AG04449 (cell line): ENCODE measurements at regions not wholly inside any gene's neighbourhood (a gene's known extent, or its start where the extent isn't known, plus 50 kb on each side); places are given as distances from the start of the nearest gene placed in this dataset.
"Not testable (repeated sequence)": the region's sequence is repeated elsewhere in the genome, so short reads cannot be mapped to it uniquely, and the experiment has no call there.

Experiments
- CTCF ChIA-PET: fragments of 350-600 bp; formaldehyde crosslinking; extraction: SDS; loops from one replicate; lab custom pipeline; 2021; ENCODE audit warnings: antibody characterized with exemption; lab: Yijun Ruan, JAX
- POLR2A ChIA-PET: fragments of 400-600, 350-600 bp; formaldehyde crosslinking; extraction: SDS; loops from one replicate; lab custom pipeline; 2020; ENCODE audit warnings: antibody characterized with exemption, inconsistent platforms; lab: Yijun Ruan, JAX
- DNase-seq: peaks from one replicate; pipeline ENCODE4 v3.0.0-alpha.2; 2010; ENCODE audit warnings: low read depth, low spot score
- H3K4me3 ChIP-seq: 2 replicates; pipeline ENCODE4 v1.5.1; 2011; ENCODE audit warnings: low read depth, mild to moderate bottlenecking, control low read depth, low read length
- TF ChIP-seq, protein P1 (sequence below): IDR thresholded peaks from one replicate; pipeline ENCODE4 v1.5.1; 2011; ENCODE audit warnings: mild to moderate bottlenecking, moderate library complexity, low read length, control low read depth, inconsistent platforms; ENCODE audit not compliant: insufficient read depth; ENCODE audit errors: missing control alignments

- ChIA-PET CTCF (no interaction called here), POLR2A (no interaction called here)
- no peak for DNase-seq
- H3K4me3 ChIP-seq, result no peak overlapping the region
- TF ChIP-seq, protein P1, sequence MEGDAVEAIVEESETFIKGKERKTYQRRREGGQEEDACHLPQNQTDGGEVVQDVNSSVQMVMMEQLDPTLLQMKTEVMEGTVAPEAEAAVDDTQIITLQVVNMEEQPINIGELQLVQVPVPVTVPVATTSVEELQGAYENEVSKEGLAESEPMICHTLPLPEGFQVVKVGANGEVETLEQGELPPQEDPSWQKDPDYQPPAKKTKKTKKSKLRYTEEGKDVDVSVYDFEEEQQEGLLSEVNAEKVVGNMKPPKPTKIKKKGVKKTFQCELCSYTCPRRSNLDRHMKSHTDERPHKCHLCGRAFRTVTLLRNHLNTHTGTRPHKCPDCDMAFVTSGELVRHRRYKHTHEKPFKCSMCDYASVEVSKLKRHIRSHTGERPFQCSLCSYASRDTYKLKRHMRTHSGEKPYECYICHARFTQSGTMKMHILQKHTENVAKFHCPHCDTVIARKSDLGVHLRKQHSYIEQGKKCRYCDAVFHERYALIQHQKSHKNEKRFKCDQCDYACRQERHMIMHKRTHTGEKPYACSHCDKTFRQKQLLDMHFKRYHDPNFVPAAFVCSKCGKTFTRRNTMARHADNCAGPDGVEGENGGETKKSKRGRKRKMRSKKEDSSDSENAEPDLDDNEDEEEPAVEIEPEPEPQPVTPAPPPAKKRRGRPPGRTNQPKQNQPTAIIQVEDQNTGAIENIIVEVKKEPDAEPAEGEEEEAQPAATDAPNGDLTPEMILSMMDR, result no peak
Measured at GRCh38 chr3:152684279-152684678, 150.7 kb upstream of the P2RY1 start.

- H3K4me3 ChIP-seq, result no peak overlapping the region
- no peak for DNase-seq
- TF ChIP-seq, protein P1, result no peak
- ChIA-PET CTCF (no interaction called here), POLR2A (no interaction called here)
Measured at GRCh38 chr3:152688313-152688712, 146.6 kb upstream of the P2RY1 start.

GRCh38 chr3:152692326-152692725 is 142.6 kb upstream of the P2RY1 start:
- POLR2A ChIA-PET, H3K4me3 ChIP-seq, DNase-seq, CTCF ChIA-PET: not testable (repeated sequence)

GRCh38 chr3:152693521-152694250 is 141.2 kb upstream of the P2RY1 start:
- POLR2A ChIA-PET, result not testable (repeated sequence)

GRCh38 chr3:152695840-152696239 is 139.1 kb upstream of the P2RY1 start:
- POLR2A ChIA-PET, result no interaction called here
- TF ChIP-seq, protein P1, result no peak
- no peak overlapping the region for H3K4me3 ChIP-seq
- CTCF ChIA-PET, result no interaction called here
- no peak for DNase-seq

More at GRCh38 chr3:152693521-152694250, 141.2 kb upstream of the P2RY1 start:
- CTCF ChIA-PET, H3K4me3 ChIP-seq, DNase-seq: not testable (repeated sequence)

GRCh38 chr3:152696962-152697361 is 138.0 kb upstream of the P2RY1 start:
- H3K4me3 ChIP-seq, result no peak overlapping the region
- no peak for DNase-seq
- TF ChIP-seq, protein P1, result no peak
- ChIA-PET CTCF (no interaction called here), POLR2A (no interaction called here)

GRCh38 chr3:152703245-152703890 is 131.6 kb upstream of the P2RY1 start:
- DNase-seq, result no peak
- no peak overlapping the region for H3K4me3 ChIP-seq
- POLR2A ChIA-PET, result no interaction called here
- TF ChIP-seq, protein P1, result no peak
- CTCF ChIA-PET, result no interaction called here
